GM19023 (cell line): ENCODE measurements at regions not wholly inside any gene's neighbourhood (a gene's known extent, or its start where the extent isn't known, plus 50 kb on each side); places are given as distances from the start of the nearest gene placed in this dataset.
"Not testable (repeated sequence)": the region's sequence is repeated elsewhere in the genome, so short reads cannot be mapped to it uniquely, and the experiment has no call there.

ENCODE experiments used
- ATAC-seq: cut with Tn5 transposase; IDR thresholded peaks from one replicate; pipeline ENCODE4 v1.9.1; 2021; ENCODE audit warnings: mild to moderate bottlenecking, moderate library complexity; ENCODE audit not compliant: unreplicated experiment

DNA sequence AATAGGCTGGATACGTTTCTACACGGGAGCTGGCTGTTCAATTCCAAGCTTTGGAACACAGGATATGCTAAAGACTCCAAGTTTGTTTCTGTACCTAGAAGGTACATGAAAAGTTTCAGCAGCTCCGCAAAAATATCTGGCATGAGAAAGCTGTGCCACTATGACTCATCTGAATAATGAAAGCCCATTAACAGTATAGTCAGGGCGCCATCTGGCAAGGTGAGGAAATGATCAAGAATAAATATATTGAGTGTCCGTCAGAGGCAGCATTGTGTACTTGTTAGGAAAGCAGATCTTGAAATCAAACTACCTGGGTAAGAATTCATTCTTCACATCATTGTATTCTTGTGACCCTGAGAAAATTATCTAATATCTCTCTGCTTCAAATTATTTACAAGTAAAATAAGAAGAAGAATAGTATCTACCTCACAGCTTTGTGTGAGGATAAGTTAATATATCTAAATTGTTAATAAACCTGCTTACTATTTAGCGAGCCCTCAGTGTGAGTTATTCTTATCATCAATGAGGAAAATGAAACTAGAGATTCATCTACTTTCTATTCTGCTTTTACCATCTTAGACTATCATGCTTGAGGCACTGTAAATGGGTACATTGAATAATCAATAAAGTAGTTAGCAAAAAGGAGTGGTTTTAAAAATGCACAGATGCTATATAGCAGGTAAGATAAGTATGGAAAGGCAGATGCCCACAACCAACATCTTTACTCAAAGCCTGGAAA, 53.5 kb downstream of the FSCB start:
- no peak for ATAC-seq

DNA sequence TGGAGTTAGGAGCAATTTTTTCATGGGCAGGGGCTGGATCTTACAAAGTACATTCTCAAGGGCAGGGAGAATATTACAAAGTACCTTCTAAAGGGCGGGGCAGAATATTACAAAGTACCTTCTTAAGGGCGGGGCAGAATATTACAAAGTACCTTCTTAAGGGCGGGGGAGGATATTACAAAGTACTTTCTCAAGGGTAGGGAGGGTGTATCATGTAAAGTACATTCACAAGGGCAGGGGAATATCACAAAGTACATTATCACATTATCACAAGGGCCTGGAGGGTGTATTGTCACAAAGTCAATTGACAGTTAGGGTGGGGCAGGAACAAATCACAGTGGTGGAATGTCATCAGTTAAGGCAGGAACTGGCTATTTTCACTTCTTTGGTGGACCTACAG, 56.9 kb downstream of the FSCB start:
- ATAC-seq, result not testable (repeated sequence)

DNA sequence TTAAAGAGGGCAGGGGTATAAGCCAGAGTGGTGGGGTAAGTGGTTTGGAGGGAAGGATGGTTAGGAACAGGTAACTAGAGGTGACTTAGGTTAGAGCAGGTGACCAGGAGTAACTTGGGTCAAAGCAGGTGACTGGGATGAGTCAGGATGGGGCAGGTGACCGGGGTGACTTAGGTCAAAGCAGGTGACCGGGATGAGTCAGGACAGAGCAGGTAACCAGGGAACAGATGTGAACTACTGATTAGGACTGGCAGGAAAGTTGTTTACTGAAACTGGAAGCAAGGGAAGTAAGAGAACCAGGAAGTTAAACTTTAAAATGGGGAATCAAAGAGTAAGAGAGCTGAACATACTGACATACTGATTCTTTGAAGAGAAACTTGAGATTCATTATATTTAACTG, 57.4 kb downstream of the FSCB start:
- no peak for ATAC-seq

DNA sequence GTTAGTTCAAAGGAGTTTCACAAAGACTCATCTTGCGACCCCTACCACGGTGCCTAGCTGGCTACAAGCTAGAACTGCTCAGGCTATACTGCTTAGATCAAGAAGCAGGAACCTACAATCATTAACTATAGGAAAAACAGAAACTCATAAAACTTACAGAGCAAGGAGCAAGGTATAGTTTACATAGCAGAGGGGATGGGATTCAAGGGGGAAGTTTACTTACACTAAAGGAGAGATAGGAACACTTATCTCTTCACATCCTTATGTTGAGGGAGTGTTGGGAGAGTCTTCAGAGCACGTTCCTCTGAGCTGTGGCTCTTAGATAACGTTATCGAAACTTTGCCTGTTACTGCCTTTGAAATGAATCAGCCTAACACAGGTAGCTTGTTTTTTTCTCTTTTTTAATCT, 58.1 kb downstream of the FSCB start:
- ATAC-seq, result no peak

DNA sequence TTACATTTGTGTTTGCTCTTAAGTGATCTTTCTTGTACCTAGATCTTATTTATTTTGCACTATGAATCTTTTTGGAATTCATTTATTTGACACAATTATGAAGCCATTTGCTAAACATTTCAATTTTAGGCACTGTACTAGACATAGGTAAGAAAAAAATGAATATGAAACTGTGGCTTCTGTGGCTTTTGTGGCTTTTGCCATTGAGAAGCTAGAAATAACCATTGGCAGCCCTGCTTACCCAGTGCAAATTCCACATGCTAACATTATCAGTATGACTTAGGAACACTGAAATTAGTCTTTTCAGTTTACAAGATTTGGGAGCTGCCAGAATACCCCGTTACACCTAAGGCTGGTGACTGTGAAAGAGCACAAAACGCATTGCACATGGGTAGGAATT, 60.1 kb downstream of the FSCB start:
- no peak for ATAC-seq

DNA sequence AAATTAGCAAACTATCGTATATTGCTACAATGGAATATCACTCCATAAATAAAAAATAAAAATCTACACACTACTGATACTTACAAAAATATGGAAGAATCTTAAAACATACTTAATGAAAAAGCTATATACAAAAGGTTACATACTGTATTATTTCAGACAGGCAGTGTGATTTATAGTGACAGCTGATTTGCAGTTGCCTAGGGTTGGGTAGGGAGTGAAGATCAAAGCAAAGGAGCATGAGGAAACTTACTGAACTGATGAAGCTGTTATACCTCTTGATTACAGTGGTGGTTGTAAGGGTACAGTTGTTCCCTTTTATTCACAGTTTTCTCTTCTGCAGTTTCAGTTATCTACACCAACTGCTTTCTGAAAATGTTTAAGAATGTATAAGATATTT, 62.6 kb downstream of the FSCB start:
- ATAC-seq, result no peak

DNA sequence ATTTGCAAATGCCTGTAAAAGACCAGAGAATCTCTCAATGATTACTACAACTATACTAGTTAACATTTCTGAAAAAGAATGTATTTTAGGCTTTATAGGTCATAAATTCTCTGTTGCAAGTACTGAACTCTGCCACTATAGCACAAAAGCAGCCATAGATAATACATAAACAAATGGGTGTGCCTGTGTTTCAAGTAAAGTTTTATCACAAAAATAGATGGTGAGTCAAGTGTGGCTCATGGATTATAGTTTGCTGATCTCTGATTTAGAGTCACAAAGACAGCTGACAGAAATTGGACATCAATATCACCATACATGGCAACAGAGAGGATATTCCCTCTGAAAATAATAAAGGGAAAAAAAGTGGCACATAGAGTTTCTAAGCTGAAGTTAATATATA, 68.1 kb downstream of the FSCB start:
- ATAC-seq, result no peak

DNA sequence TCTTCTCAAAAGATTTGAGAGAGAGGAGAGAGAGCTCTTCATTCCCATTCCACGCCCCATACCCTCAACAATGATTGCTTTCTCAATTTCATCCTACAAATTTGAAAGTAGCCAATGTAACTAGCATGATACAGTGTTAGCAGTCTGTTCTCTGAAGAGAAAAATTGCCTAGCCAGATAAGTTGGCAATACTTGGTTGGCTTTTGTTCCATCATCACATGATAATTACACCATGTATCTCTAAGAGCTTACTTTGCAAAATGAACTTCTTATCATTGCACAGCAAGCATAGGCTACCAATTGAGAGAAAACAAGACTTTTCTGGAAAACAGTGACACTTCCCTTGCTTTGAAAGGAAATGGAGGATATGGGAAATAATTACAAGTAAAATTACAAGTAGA, 68.9 kb downstream of the FSCB start:
- ATAC-seq, result no peak

DNA sequence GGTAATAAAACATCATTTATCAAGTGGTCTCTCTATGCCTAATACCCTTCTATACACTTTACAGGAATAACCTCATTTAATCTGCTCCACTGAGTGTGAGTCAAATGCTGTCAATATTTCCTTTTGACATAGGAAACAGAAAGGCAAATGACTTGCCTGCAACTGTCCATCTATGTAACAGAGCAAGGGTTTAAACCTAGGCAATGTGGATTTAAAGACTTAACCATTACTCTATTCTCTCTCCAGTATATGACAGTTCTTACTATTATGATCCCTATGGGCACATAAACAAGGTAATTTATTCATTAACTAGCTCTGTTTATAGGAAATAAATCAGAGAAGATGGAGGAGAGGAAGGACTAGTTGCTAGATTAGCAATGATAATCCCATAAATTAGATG, 70.6 kb downstream of the FSCB start:
- no peak for ATAC-seq

DNA sequence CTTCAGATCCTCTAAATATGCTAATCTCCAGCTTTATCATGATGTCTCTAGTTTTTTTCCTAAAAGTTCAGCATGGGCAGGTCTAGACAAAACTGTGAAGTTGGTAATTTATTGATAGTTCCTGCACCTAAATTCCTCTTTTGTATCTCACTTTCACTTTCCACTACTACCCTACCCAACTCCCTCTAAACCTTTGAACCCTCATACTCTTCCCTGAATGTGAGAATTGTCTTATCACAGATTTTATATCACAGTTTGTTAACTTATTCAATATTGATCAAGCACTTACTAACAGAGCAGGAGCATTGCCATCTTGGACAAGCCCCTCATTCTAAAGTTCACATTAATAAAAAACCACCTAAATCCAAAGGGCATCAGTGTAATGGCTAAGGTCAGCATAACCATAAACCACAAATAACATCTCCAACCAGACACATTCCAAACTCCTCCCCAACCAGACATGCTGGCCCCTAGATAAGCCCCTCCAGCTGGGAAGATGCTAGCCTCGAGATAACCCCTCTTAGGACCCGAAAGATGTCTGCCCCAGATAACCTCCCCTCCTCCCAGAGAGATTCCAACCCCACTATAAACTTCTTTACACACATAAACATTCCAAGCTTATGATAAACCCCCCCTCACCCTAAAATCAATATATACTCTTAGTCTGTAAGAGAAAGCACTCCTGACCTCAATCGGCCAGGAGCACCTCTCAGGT, 78.7 kb downstream of the FSCB start:
- ATAC-seq, result no peak

DNA sequence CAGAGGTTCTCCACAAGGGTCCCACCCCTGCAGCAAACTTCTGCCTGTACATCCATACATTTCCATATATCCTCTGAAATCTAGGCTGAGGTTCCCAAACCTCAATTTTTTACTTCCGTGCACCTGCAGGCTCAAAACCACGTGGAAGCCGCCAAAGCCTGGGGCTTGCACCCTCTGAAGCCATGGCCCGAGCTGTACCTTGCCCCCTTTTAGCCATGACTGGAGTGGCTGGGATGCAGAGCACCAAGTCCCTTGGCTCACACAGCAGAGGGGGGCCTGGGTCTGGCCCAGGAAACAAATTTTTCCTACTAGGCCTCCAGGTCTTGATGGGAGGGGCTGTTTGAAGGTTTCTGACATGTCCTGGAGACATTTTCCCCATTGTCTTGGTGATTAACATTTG, 84.4 kb downstream of the FSCB start:
- no peak for ATAC-seq

DNA sequence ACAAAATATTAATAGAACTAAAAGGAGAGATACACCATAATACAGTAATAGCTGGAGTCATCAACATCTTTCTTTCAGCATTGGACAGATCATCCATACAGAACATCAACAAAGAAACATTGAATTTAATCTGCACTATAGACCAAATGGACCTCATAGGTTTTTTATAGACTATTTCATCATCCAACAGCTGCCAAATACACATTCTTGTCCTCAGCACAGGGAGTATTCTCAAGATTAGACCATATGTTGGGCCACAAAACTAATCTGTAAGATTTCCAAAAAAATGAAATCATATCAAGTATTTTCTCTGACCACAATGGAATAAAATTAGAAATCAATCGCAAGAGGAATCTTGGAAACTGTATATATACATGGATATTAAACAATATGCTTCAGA, 86.9 kb downstream of the FSCB start:
- no peak for ATAC-seq

DNA sequence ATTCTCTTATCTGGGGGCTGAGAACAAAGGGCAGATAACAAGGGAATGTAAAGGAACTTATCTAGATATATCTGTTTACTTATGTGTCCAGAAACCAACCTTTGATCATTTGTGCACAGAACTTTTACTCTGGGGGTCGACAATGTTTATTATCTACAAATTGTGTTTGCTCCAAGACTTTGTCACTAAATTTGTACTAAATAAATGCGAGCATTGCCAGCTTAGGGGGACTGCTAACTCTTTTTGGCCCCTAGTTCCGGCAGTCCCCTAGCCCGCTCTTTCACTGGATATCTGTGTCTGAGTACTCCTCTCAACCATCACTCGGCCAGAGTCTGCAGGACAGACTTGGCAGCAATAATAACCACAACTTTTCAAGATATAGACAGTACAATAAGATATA, 88.2 kb downstream of the FSCB start:
- ATAC-seq, result no peak

DNA sequence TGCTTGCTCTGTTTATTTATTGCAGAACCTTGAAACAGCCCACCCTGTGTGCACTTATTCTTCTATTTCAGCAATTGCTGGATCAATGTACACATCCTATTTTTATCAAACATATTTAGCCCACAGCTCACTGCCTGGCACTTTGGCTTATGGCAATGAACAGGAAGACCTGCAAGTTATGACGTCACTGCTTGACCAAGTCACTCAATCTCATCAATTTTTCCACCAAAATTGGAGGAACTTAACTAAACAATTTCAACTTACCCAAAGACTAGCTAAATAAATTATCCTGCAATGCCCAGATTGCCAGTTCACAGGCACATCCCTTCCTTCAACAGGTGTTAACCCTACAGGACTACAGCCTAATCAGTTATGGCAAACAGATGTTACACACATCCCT, 89.3 kb downstream of the FSCB start:
- ATAC-seq, result no peak

DNA sequence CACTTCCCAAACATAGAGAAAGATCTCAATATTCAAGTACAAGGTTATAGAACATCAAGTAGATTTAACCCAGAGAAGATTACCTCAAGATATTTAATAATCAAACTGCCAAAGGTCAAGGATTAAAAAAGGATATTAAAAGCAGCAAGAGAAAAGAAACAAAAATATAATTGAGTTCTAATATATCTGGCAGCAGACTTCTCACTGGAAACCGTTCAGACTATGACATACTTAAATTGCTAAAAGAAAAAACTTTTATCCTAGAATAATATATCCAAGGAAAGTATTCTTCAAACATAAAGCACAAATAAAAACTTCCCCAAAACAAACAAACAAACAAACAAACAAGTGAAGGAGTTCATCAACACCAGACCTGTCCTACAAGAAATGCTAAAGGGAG, 92.4 kb downstream of the FSCB start:
- no peak for ATAC-seq

DNA sequence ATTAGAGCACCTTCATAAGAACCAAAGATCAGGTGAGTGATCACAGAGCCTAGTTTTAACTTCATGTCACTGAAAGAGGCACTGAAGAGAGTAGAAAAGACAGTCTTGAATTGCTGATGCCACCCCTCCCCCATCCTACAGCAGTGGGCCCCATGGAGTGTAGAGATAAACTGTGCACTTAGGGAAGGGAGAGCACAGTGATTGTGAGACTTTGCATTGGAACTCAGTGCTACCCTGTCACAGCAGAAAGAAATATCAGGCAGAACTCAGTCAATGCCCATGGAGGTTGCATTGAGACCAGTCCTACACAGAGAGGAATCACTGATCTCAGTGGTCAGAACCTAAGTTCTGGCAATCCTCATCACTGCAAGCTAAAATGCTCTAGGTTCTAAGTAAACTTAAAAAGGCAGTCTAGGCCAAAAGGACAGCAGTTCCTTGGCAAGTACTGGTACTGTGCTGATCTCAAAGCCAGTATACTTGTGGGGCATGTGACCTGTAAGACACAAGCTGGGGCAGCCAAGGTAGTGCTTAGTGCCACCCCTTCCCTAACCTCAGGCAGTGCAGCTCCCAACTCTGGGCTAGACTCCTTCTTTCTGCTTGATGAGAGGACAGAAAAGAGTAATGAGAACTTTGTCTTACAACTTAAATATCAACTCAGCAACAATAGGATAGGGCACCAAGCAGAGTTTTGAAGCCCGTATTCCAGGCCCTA, 94.1 kb downstream of the FSCB start:
- ATAC-seq, result no peak

DNA sequence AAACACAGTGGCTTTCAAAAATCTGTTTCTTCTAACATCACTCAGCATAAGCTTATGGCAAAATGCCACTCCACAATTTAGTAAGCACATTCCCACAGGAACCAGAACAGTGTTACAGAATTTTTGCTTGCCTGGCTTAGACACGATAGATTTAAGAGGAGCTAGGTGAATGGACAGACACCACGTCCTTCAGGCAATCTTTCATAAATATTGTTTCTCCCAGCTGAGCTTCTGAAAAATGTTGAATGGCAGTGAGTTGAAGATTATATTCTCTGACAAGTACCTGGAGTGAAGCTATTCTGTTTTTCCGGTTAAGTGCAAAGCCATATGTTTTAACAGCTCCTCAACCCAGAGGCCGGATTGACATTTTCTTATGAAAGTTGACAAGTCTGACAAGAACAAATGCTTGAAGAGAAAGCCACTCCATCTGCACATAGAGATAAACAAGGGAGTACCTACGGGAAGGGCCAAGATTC, 102.0 kb downstream of the FSCB start:
- no peak for ATAC-seq

DNA sequence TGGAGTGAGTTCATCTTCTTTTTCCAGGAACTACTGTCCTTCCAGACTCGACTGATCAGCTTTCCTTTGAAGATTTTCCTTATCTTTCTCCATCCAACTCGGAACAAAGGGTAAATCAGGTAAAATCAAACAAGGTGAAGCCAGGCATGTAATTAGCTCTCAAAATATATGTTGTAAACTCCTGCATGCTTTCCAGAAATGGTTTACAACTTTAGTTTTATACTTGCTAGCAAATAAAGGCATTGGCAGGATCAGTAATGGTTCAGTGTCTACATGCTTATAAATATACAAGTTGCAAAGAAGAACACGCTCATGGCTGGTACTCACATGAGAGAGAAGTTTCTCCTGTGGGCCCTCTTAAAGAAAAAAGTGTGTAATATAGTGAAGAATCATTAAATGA, 102.5 kb downstream of the FSCB start:
- ATAC-seq, result no peak

DNA sequence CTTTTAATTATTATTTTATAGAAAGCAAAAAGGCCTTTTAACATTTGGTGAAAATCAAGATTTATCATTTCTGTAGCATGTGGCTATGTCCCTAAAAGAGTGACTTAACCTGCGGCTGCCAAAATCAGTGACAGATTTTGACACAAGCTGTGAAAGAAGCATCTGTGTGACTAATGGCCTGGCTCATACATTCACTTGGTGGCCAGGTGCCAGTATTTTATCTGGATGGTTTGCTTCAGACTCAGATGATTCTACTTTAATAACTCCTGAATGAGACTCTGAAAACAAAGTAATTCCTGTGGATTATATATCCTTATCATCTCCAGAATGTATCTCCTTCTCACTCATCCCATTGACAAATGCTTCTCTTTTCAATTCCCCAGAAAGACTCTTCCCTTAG, 103.0 kb downstream of the FSCB start:
- ATAC-seq, result no peak

DNA sequence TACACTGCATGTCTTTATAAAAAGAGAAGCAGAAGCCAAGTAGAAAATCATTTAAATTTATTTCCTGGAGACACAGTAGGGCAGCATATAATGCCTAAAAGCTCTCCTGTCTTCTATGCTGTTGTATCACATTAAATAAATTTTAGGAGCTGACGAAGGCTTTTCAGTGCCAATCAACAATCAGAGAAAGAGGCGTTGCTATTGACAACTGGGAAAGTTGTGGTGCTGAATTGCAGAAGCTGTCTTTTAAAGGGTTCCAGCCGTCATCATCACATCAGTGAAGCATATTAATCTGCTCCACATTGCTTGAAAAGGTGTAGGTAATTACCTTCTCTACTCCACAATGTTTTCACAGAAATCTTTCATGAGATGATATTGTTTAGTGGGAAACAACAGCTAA, 103.9 kb downstream of the FSCB start:
- no peak for ATAC-seq

DNA sequence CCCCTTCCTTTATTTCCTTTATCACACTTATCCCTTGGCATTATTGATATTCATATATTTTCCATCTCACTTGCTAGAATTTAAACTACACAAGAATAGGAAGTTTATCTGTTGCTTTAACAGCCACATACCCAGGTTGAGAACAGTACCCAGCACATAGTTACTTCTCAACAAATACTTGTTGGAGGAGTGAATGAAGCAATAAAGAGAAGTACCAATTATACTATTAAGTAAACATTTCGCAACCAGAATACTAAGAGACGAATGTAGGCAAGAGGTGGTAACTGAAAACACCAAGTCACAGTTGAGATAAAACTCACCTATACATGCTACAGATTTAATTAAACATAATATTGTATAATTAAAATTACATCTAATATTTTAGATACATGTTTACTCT, 110.9 kb downstream of the FSCB start:
- ATAC-seq, result no peak

DNA sequence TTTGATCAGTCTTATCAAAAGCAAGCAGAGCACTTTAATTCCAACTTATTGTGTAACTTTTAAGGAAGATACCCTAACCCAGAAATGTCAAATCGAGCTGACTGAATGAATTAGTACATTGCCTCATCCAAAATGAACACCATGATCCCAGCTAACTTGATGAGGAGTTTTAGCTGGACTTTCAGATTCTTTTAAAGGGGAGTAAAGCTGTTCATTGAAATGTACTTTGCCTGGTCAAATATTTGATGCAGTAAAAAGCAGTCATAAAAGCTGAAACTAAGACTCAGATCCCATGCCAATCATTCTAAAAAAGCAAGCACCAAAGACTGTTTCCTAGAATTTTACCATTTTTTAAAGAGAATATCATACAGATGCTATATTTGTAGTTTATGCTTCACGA, 114.1 kb downstream of the FSCB start:
- no peak for ATAC-seq
